ENCODE measurements at regions not wholly inside any gene's neighbourhood (a gene's known extent, or its start where the extent isn't known, plus 50 kb on each side); places are given as distances from the start of the nearest gene placed in this dataset.

DNA sequence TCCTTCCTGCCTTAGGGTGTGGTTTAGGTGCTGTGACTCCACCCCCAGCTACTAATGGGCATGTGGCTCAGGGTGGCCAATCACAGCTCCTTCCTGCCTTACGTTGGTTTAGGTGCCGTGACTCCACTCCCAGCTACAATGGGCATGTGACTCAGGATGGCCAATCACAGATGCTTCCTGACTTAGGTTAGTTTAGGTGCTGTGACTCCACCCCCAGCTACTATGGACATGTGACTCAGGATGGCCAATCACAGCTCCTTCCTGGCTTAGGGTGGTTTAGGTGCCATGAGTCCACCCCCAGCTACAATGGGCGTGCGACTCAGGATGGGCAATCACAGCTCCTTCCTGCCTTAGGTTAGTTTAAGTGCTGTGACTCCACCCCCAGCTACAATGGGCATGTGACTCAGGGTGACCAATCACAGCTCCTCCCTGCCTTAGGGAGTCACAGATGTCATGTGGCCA lies 163.9 kb downstream of the TBX5 start:
- no peak for DNase-seq (ENCODE audit: low read depth, low spot score)
- TF ChIP-seq POLR2AphosphoS5 (IDR thresholded peaks at IDR 0.05; ENCODE audit: borderline replicate concordance, low read depth, low read length): no peak
- TF ChIP-seq EZH2 (IDR thresholded peaks at IDR 0.05): no peak
- no peak for TF ChIP-seq FOXP2 (optimal IDR thresholded peaks at IDR 0.05; ENCODE audit: control extremely low read depth, extremely low read length, insufficient read depth)
- Histone ChIP-seq H3K4me3 (no peak overlapping the region), H3K36me3 (ENCODE audit: insufficient read depth, low read length) (no peaks in the 10 kb centered on the region), H3K9me3 (ENCODE audit: low read depth, low read length) (no peaks in the 10 kb centered on the region), H3K9ac (ENCODE audit: insufficient read length) (no peak overlapping the region), H3K27ac (no peak overlapping the region)

DNA sequence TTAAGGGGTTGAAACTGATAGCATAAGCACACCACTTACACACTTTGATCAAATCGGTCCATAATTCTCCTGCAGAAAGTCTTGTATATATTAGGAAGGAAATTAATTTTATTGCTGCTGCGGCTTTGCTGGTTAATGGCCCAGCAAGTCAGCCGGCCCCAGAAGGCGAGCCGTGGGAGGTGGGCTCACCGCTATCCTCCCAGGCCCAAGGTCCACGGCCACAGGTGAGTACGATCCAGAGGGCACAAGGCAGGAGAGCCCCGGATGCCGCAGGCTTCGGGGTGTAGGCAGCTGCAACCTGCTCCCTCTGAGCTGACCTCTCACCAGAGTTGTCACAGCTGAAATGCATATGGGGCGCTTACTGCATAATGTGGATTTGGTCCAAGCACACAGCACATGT lies 165.7 kb downstream of the TBX5 start:
- no peak for DNase-seq (ENCODE audit: low read depth, low spot score)
- no peak overlapping the region for H3K27ac ChIP-seq
- no peak overlapping the region for H3K4me3 ChIP-seq
- TF ChIP-seq POLR2AphosphoS5 (IDR thresholded peaks at IDR 0.05; ENCODE audit: borderline replicate concordance, low read depth, low read length): no peak
- no peak for TF ChIP-seq FOXP2 (optimal IDR thresholded peaks at IDR 0.05; ENCODE audit: control extremely low read depth, extremely low read length, insufficient read depth)
- TF ChIP-seq EZH2 (IDR thresholded peaks at IDR 0.05): no peak
- no peaks in the 10 kb centered on the region for H3K36me3 ChIP-seq (ENCODE audit: insufficient read depth, low read length)
- H3K9me3 ChIP-seq (ENCODE audit: low read depth, low read length): no peaks in the 10 kb centered on the region
- H3K9ac ChIP-seq (ENCODE audit: insufficient read length): no peak overlapping the region

DNA sequence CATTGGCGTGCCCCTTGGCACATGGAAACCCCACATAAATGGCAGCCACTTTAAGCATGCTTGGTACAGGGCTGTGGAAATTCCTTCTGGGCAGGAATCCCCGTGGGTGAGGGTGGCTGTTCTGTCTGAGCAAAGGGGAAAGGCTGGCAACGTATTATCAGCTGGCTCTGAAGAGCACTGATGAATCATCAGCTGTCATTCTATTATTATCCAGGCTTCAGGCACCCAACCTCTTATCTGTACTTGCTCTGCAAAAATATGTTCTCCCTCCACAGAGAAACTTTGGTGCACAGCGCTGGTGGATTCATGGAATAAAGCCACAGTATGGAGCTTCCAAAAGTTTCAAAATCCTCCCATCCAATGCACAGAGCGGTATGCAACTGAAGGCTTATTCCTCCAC lies 167.1 kb downstream of the TBX5 start:
- TF ChIP-seq EZH2 (IDR thresholded peaks at IDR 0.05) (no peak), FOXP2 (optimal IDR thresholded peaks at IDR 0.05; ENCODE audit: control extremely low read depth, extremely low read length, insufficient read depth) (no peak), POLR2AphosphoS5 (IDR thresholded peaks at IDR 0.05; ENCODE audit: borderline replicate concordance, low read depth, low read length) (no peak)

DNA sequence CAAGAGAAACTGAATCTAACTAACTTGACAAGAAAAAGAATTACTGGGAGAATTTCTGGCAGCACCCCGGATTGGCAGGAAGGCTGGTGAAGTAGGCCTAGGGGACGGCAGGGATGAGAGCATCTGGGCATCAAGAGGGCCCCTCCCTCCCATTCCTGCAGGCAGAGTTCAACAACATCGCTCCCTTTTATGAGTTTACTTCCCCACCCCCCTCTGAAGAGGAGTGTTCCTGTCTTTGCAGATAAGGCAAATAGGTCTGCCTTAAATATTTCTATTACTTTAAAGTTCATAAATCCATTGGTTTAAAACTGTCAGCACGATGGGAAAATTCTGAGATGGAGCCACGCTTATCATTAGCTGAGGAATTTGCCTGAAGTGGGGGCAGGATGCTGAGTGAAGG lies 168.7 kb downstream of the TBX5 start:
- H3K9me3 ChIP-seq (ENCODE audit: low read depth, low read length): no peaks in the 10 kb centered on the region
- no peak for DNase-seq (ENCODE audit: low read depth, low spot score)
- H3K4me3 ChIP-seq: no peak overlapping the region
- H3K36me3 ChIP-seq (ENCODE audit: insufficient read depth, low read length): no peaks in the 10 kb centered on the region
- TF ChIP-seq FOXP2 (optimal IDR thresholded peaks at IDR 0.05; ENCODE audit: control extremely low read depth, extremely low read length, insufficient read depth) (no peak), EZH2 (IDR thresholded peaks at IDR 0.05) (no peak), POLR2AphosphoS5 (IDR thresholded peaks at IDR 0.05; ENCODE audit: borderline replicate concordance, low read depth, low read length) (no peak)
- no peak overlapping the region for H3K9ac ChIP-seq (ENCODE audit: insufficient read length)
- no peak overlapping the region for H3K27ac ChIP-seq

More for the DNA sequence above, 167.1 kb downstream of the TBX5 start:
- Histone ChIP-seq H3K4me3 (no peak overlapping the region), H3K36me3 (ENCODE audit: insufficient read depth, low read length) (no peaks in the 10 kb centered on the region), H3K9ac (ENCODE audit: insufficient read length) (no peak overlapping the region), H3K9me3 (ENCODE audit: low read depth, low read length) (no peaks in the 10 kb centered on the region), H3K27ac (no peak overlapping the region)
- DNase-seq (ENCODE audit: low read depth, low spot score): no peak

DNA sequence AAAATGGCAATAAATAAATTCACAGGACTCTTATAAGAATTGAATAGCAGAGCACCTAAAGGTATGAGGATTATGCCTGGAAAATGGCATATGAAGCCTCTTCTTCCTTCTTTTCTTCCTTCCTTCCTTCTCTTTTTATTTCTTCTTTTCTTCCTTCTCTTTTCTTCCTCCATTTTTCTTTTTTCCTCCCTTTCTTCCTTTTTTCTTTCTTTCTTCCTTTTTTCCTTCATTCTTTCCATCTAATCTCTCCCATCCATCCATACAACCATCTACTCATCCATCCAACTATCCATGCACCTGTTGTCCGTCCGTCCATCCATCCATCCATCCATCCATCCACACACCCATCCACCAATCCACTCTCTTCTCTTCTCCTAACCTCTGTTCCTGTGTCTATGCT lies 173.8 kb downstream of the TBX5 start:
- no peak for TF ChIP-seq FOXP2 (optimal IDR thresholded peaks at IDR 0.05; ENCODE audit: control extremely low read depth, extremely low read length, insufficient read depth)
- TF ChIP-seq EZH2 (IDR thresholded peaks at IDR 0.05): no peak
- TF ChIP-seq POLR2AphosphoS5 (IDR thresholded peaks at IDR 0.05; ENCODE audit: borderline replicate concordance, low read depth, low read length): no peak
- no peak overlapping the region for H3K9ac ChIP-seq (ENCODE audit: insufficient read length)
- no peak for DNase-seq (ENCODE audit: low read depth, low spot score)
- H3K27ac ChIP-seq: no peak overlapping the region
- no peaks in the 10 kb centered on the region for H3K9me3 ChIP-seq (ENCODE audit: low read depth, low read length)
- no peak overlapping the region for H3K4me3 ChIP-seq
- H3K36me3 ChIP-seq (ENCODE audit: insufficient read depth, low read length): no peaks in the 10 kb centered on the region

DNA sequence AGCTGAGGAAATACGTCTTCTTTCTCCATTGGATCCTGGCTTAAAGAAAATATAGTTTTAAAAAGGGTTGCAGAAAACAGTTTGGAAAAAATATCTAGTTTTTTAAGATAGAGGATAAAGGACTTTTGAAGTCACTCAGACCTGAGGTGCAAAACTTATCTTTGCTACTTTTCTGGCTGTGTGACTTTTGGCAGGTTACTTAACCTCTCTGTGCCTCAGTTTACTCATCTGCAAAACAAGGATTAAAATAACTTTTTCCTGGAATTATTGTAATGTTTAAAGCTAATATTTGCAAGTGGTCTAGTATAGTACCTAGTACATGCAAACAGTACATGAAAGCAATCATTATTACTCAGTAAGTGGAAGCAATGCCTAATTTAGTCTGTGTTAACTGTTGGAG lies 176.8 kb downstream of the TBX5 start:
- H3K36me3 ChIP-seq (ENCODE audit: insufficient read depth, low read length): no peaks in the 10 kb centered on the region

DNA sequence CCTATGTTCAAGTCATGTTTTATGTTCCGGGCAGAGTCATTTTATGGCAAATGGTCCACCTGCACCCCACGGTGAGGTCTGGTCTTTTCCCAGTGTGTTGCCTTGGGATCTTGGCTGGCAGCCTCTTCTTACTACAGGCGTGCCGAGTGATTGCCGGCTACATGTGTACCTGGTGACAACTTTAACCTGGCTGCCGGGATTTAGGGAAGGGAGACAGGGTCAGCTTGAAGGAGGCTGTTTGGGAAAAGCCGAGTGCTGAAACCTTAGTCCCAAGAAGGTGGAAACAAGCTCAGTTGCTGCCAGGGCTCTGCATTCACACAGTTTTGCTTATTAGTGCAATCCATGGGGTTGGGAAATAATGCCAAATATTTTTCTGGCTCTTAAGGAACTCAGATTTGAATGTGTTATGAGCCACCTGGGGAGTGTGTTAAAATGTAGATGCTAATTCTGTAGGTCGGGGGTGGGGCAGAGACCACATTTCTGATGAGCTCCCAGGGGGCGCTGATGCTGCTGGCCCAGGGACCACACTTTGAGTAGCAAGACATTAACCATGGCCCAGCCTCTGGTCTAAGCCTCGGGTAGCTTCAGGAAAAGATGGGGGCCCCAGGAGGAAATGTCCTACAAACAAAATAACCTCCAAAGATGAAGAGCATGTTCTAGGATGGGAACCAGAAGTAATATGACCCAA lies 179.6 kb downstream of the TBX5 start:
- H3K9ac ChIP-seq (ENCODE audit: insufficient read length): no peak overlapping the region
- no peak for TF ChIP-seq FOXP2 (optimal IDR thresholded peaks at IDR 0.05; ENCODE audit: control extremely low read depth, extremely low read length, insufficient read depth)
- no peak for TF ChIP-seq EZH2 (IDR thresholded peaks at IDR 0.05)
- no peak for TF ChIP-seq POLR2AphosphoS5 (IDR thresholded peaks at IDR 0.05; ENCODE audit: borderline replicate concordance, low read depth, low read length)
- H3K36me3 ChIP-seq (ENCODE audit: insufficient read depth, low read length): no peaks in the 10 kb centered on the region
- no peak for DNase-seq (ENCODE audit: low read depth, low spot score)
- no peaks in the 10 kb centered on the region for H3K9me3 ChIP-seq (ENCODE audit: low read depth, low read length)
- no peak overlapping the region for H3K27ac ChIP-seq
- H3K4me3 ChIP-seq: no peak overlapping the region

More for the DNA sequence above, 176.8 kb downstream of the TBX5 start:
- H3K9me3 ChIP-seq (ENCODE audit: low read depth, low read length): no peaks in the 10 kb centered on the region
- H3K4me3 ChIP-seq: no peak overlapping the region
- TF ChIP-seq EZH2 (IDR thresholded peaks at IDR 0.05): no peak
- H3K9ac ChIP-seq (ENCODE audit: insufficient read length): no peak overlapping the region
- DNase-seq (ENCODE audit: low read depth, low spot score): no peak
- H3K27ac ChIP-seq: no peak overlapping the region

DNA sequence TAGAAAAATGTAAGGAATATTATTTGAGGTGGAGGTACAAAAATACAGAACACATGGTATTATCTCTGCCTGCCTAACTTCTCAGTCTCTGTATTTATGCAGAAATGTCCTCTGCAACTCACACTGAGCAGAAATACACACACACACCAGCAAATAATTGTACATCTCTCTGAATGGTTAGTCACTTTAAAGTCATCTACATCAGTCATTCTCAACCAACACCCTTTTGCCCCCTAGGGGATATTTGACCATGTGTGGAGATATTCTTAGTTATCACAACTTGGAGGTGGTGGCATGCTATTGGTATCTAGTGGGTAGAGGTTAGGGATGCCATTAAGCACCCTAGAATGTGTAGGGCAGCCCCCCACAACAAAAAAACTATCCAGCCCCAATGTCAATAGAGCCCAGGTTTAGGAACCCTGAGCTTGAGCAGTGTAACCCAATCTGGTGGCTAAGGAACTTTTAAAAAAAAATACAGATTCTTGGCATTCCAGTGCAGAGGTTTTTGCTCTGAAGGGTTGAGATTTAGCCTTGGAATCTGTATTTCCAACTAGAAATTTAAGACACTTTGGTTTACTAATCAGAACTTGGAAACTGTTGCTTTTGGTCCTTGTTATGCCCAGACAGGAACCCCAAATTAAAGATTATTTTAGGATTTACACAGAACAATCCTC lies 183.8 kb downstream of the TBX5 start:
- Histone ChIP-seq H3K27ac (no peak overlapping the region), H3K36me3 (ENCODE audit: insufficient read depth, low read length) (no peaks in the 10 kb centered on the region), H3K4me3 (no peak overlapping the region), H3K9me3 (ENCODE audit: low read depth, low read length) (no peaks in the 10 kb centered on the region), H3K9ac (ENCODE audit: insufficient read length) (no peak overlapping the region)
- DNase-seq (ENCODE audit: low read depth, low spot score): no peak
- TF ChIP-seq FOXP2 (optimal IDR thresholded peaks at IDR 0.05; ENCODE audit: control extremely low read depth, extremely low read length, insufficient read depth): no peak
- no peak for TF ChIP-seq POLR2AphosphoS5 (IDR thresholded peaks at IDR 0.05; ENCODE audit: borderline replicate concordance, low read depth, low read length)
- TF ChIP-seq EZH2 (IDR thresholded peaks at IDR 0.05): no peak

Data from SK-N-MC (cell line).